WI38 (cell line): ENCODE measurements at regions not wholly inside any gene's neighbourhood (a gene's known extent, or its start where the extent isn't known, plus 50 kb on each side); places are given as distances from the start of the nearest gene placed in this dataset.

ENCODE experiments used
- H3K4me3 ChIP-seq: 2 replicates; pipeline ENCODE4 v1.5.1; 2011; ENCODE audit warnings: low read depth, mild to moderate bottlenecking, control low read depth, low read length
- CTCF ChIP-seq: IDR thresholded peaks from 2 replicates; pipeline ENCODE4 v1.5.1; 2012; ENCODE audit warnings: low read depth, mild to moderate bottlenecking, control low read depth, low read length

DNA sequence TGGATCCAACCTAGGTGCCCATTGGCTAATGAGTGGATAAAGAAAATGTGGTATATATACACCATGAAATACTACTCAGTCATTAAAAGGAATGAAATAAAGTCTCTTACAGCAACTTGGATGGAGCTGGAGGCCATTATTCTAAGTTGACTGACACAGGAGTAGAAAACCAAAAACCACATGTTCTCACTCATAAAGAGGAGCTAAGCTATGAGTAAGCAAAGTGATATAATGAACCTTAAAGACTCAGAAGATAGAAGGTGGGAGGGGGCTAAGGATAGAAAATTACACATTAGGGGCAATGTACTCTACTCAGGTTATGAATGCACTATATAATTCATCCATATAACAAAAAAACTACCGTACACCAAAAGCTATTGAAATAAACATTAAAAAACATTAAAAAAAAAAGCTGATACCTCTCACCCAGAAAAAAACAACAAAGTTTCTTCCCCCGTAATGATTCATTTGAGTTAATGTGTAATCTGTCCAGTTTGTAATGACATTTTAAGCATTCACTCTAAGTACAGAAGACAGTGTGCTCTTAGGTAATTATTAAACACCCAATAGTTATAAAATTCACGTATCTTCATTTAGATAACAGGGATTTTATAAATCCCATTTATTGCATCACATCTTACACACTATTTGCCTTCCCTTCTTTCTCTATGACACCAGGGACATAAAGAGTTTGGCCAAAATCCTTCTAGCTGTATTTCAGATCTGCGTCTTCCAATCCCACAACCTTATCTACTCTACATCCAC is 941.5 kb downstream of the CDH11 start:
- TF ChIP-seq CTCF = no peak
- no peak overlapping the region for H3K4me3 ChIP-seq

DNA sequence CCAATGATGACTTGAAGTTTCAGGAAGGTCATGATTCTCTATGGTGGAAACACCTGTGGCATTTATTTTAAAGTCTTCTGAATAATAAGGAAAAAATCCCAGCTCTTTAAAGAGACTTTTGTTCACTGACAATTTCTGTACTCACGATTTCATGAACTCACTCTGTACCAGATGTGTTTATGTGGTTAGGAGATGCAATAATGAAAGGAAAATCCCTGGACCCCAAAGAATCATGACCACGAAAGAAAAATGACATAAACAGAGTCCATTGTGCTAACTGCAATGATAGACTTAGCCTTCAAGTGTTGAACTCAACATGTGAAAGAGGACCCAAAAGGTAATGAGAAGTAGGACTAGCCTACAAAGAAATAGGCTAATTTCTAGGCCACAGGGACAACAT is 947.5 kb downstream of the CDH11 start:
- no peak overlapping the region for H3K4me3 ChIP-seq
- TF ChIP-seq CTCF = no peak

DNA sequence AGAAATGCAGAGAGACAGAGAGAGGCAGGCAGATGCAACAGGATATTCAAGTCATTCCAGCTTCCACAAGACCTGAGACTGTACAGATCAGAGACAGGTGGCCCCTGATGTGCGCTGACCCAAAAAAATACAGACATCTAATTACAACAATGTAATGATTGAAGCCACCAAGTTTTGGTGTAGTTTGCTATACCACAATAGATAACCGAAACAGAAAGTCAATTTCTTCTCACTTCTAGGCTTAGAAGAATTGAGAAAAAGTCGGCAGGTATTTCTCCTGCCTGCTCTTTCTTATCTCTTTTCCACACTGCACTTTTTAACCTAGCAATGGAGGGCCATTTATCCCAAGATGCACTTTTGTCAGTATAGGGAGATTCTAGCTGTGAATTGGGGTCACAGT is 949.2 kb downstream of the CDH11 start:
- no peak overlapping the region for H3K4me3 ChIP-seq
- no peak for TF ChIP-seq CTCF

GRCh38 chr16:64172226-64172625 is 949.6 kb downstream of the CDH11 start:
- no peak overlapping the region for H3K4me3 ChIP-seq
- no peak for TF ChIP-seq CTCF

GRCh38 chr16:64171632-64172031 is 950.2 kb downstream of the CDH11 start:
- TF ChIP-seq CTCF = no peak
- no peak overlapping the region for H3K4me3 ChIP-seq

DNA sequence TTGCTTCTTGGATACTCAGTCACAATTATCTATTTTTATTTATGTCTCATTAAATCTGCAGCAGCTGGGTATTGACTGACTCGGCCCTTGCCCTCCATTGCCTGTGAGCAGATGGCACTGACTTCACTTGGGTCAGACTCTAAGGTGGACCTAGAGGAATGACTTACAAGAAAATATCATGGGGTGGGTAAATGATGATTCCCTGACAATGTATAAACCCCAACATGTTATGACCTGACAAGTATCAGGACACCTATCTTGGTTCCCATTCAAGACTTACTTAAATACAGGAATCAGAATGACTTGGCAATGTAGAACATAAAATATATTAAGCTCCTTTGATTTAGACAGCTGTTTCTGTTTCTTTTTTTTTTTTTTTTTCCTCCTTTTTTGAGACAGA is 953.5 kb downstream of the CDH11 start:
- TF ChIP-seq CTCF = no peak
- H3K4me3 ChIP-seq = no peak overlapping the region

DNA sequence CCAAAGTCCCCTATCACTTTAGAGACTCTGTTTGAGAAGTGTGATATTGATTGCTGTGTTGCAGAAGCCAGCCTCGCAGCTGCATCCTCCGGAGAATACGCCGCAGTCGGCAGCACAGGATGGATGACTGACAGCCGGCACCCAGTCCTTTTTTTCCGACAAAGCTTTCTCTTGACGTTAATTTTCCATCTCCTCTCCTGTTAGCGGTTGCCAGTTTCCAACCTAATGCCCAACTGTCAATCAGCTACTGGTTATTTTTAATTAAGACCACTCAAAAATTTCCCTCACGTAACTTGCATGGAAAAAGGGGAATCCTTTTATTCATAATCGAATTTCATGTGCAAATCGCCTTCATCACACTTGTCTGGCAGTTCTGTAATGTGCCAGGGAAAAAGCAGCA is 953.9 kb downstream of the CDH11 start:
- H3K4me3 ChIP-seq = no peak overlapping the region
- TF ChIP-seq CTCF = no peak
